CD4-positive, alpha-beta T cell treated with Interleukin-10 for 1 hour (primary cell): ENCODE measurements at regions not wholly inside any gene's neighbourhood (a gene's known extent, or its start where the extent isn't known, plus 50 kb on each side); places are given as distances from the start of the nearest gene placed in this dataset.
"Not testable (repeated sequence)": the region's sequence is repeated elsewhere in the genome, so short reads cannot be mapped to it uniquely, and the experiment has no call there.

Experiments used
- DNase-seq: peaks from one replicate; pipeline ENCODE4 v3.0.0-alpha.2; 2020

GRCh38 chr7:65631236-65631635 lies 241.6 kb upstream of the VKORC1L1 start:
- not testable (repeated sequence) for DNase-seq

GRCh38 chr7:65633587-65634404 lies 239.1 kb upstream of the VKORC1L1 start:
- not testable (repeated sequence) for DNase-seq

- not testable (repeated sequence) for DNase-seq
Measured at GRCh38 chr7:65638918-65639317, 234.0 kb upstream of the VKORC1L1 start.

DNA sequence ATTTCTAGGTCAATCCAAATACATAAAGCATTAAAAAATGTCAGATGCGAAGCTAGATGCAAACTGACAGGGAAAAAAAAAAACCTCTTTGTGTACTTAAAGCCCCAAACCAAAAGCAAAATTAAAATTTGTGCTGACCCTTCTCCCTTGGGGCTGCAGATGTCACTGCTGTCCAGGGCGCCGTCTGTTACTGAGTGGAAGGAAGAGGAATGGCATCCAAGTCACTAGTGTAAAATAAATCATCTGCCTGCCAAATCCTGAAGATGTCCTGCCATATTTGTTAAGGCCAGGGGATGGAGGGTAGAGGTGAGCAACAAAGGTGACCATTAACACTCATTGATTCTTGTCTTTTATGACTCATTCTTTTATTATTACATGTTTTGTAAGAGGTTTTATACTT lies 233.2 kb upstream of the VKORC1L1 start:
- not testable (repeated sequence) for DNase-seq

DNA sequence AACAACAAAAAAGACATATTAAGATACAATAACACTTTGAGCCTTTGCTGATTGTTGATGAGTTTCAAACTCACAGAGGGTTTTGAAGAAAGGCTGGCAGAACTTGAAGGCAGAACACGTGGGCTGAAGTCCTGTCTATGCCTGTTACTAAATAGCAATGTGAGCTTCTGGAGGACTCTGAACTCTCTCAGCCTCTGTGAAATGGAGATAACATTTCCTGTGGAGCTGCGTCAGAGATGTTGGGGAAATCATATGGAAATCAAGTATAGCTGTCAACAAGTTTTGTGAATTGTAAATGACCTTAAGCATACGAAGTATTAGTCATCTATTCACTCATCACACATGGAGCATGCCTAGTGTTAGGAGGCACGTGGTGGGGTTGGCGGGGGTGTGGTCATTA lies 229.4 kb upstream of the VKORC1L1 start:
- not testable (repeated sequence) for DNase-seq

- DNase-seq: not testable (repeated sequence)
Measured at GRCh38 chr7:65647153-65647964, 225.5 kb upstream of the VKORC1L1 start.

DNA sequence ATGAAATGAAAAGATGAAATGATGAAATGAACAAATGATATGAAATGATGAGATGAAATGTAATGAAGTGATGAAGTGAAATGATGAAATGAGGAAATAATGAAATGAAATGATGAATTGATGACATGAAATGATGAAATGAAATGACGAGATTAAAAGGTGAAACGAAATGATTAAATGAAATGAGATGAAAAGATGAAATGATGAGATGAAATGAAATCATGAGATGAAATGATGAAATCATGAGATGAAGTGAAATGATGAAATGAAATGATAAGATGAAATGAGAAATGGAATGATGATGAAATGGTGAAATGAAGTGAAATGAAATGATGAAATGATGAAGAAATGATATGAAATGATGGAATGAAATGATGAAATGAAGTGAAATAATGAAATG lies 221.7 kb upstream of the VKORC1L1 start:
- not testable (repeated sequence) for DNase-seq

- DNase-seq: not testable (repeated sequence)
Measured at GRCh38 chr7:65651826-65652592, 220.9 kb upstream of the VKORC1L1 start.

DNA sequence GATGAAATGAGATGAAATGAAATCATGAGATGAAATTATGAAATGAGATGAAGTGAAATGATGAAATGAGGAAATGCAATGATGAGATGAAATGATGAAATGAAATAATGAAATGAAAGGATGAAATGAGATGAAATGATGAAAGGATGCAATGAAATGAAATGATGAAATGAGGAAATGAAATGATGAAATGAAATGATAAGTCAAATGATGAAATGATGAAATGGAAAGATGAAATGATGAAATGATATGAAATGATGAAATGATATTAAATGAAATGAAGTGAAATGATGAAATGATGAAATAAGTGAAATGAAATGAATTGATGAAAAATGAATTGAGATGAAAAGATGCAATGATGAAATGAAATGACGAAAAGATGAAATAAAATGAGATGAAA lies 220.2 kb upstream of the VKORC1L1 start:
- not testable (repeated sequence) for DNase-seq

GRCh38 chr7:65656494-65657188 lies 216.2 kb upstream of the VKORC1L1 start:
- not testable (repeated sequence) for DNase-seq

DNA sequence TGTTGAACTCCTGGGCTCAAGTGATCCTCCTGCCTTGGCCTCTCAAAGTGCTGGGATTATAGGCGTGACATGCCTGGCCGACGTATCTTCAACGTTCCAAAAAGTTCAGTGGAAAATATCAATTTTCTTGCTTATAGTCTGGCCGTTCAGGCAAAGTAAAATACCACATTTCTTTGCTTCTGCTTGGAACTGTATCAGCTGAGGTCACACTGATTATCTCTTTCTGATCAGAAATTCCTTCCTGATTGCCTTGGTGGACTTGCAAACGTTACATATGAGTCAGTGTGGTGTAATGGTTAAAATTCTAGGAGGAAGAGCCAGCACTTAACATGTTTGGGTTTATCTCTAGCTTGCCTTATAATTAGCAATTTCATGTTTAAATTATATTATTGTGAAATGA lies 189.5 kb upstream of the VKORC1L1 start:
- not testable (repeated sequence) for DNase-seq

DNA sequence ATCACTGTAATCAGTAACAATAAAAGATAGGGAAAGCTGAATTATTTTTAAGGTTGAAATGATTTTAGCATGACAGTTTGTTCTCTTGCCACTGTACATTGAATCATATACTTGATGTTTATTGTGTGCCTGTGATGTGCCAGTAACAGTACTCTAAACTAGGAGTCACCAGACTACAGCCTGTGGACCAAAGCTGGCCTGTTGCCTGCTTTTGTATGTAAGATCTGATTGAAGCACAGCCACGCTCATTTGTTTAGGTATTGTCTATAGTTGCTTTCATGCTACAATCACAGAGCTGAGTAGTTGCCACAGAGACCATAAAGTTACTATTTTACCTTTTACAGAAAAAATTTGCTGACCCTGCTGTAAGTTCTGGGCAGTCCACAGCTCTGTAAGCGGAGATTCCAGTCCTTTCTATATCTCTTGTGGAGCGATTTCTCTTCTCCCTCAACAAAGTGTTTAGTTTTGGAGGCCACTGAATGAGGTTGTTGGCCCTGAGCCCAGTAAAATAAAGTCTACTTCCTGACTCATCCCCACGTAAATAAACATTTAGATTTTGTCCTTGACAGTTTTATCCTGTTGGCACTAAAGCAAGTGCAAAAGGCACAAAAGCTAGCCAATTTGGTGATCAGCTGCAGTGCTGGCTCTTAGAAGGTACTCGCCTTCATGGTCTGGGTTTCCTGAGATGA lies 173.7 kb upstream of the VKORC1L1 start:
- DNase-seq: not testable (repeated sequence)

DNA sequence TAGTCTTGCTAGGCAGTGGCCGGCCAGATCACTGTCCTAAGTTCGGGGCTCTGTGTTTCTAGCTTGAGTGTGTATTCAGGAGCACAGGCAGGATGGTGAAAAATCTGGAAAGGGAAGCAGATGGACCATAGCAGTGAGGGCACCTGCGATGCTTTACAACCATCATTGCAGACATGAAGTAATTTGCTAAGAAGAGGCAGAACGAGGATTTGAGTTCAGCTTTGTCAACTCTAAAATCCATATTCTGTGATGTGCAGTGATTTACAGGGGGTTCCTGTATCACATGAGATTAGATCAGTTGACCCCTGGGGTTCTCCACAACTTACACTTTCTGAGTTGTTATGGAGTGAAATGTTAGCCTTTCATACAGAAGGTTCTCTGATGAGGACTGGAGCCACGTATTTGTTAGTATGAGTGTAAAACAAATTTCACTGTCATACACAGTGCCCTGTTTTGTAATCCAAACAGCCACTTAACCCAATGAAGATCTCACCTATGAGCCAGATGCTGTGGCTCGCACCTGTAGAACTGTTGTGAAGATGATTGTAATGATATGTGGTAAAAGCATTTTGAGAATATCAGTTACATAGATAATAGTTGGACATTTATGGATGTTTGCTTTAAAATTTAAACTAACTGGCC lies 173.0 kb upstream of the VKORC1L1 start:
- DNase-seq: not testable (repeated sequence)

- not testable (repeated sequence) for DNase-seq
Measured at GRCh38 chr7:65719123-65719798, 153.6 kb upstream of the VKORC1L1 start.

- peak; percentile 79 for DNase-seq
Measured at GRCh38 chr7:65722361-65722792, 150.5 kb upstream of the VKORC1L1 start.

GRCh38 chr7:65727182-65727581 lies 145.7 kb upstream of the VKORC1L1 start:
- not testable (repeated sequence) for DNase-seq

GRCh38 chr7:65731129-65731528 lies 141.7 kb upstream of the VKORC1L1 start:
- no peak for DNase-seq

DNA sequence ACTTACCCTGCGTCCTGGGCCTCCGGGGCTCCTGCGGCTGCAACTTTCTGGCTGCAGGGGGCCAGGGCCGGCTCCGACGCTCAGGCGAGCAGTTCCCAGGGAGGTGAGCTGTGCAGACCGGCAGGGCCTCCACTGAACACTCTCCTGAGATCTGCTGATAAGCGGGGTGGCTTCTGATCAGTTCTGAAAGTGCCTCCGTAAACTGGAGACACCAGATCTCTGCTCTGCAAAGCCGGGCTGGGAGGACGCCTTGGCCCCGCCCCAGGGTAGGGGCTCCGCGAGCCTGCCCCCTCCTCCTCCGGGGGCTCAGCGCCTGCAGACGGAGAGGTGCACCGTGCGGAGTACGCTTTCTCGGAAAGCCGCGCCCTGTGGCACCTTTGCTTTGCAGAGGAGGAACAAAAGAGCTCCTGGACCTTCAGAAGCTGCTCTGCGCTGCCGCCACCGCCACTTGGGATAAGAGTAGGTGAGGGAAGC lies 141.3 kb upstream of the VKORC1L1 start:
- no peak for DNase-seq

DNA sequence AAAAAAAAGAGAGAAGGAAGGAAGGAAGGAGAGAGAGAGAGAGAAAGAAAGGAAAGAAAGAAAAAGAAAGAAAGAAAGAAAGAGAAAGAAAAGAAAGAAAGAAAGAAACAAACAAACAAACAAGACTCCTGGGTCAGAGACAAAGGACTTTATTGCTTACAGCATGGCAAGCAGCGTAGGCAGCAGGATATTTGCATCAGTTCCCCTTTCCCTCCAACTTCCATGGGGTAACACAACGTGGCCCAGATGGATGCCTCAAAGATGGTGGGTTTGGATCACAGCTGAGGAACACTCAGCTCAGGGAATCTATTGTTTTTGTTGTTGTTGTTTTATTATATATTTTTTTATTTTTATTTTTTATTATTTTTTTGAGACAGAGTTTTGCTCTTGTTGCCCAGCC lies 128.5 kb upstream of the VKORC1L1 start:
- no peak for DNase-seq

- no peak for DNase-seq
Measured at GRCh38 chr7:65746398-65746669, 126.5 kb upstream of the VKORC1L1 start.

GRCh38 chr7:65749039-65749438 lies 123.8 kb upstream of the VKORC1L1 start:
- DNase-seq: no peak
